ENCODE measurements at regions not wholly inside any gene's neighbourhood (a gene's known extent, or its start where the extent isn't known, plus 50 kb on each side); places are given as distances from the start of the nearest gene placed in this dataset.

- H3K27ac Mint-ChIP-seq = no peak overlapping the region
- no peak for TF ChIP-seq CTCF (IDR thresholded peaks at IDR 0.05; ENCODE audit: unreplicated experiment)
- no peaks in the 10 kb centered on the region for H3K36me3 Mint-ChIP-seq
- no peak overlapping the region for H3K4me3 Mint-ChIP-seq
- peaks cover 4% of the 10 kb centered on the region for H3K9me3 Mint-ChIP-seq
- H3K27me3 Mint-ChIP-seq (ENCODE audit: low read depth) = peaks cover 15% of the 10 kb centered on the region
- peaks cover 17% of the 10 kb centered on the region for H3K4me1 Mint-ChIP-seq
- no peak for DNase-seq (ENCODE audit: low spot score in 2 of 2, unreplicated experiment in 2 of 2)
These were observed 324.6 kb upstream of the CDH5 start for GRCh38 chr16:66041907-66042306.

- H3K27me3 Mint-ChIP-seq (ENCODE audit: low read depth) = peaks cover 15% of the 10 kb centered on the region
These were observed 326.7 kb upstream of the CDH5 start for GRCh38 chr16:66039793-66040192.

GRCh38 chr16:66036793-66037715 lies 329.4 kb upstream of the CDH5 start:
- Mint-ChIP-seq H3K27me3 (ENCODE audit: low read depth) (peaks cover 9% of the 10 kb centered on the region), H3K4me3 (no peak overlapping the region), H3K27ac (no peak overlapping the region), H3K36me3 (no peaks in the 10 kb centered on the region), H3K9me3 (peaks cover 4% of the 10 kb centered on the region), H3K4me1 (peaks cover 10% of the 10 kb centered on the region)
- TF ChIP-seq CTCF (IDR thresholded peaks at IDR 0.05; ENCODE audit: unreplicated experiment) = no peak
- DNase-seq (ENCODE audit: low spot score in 2 of 2, unreplicated experiment in 2 of 2) = no peak

More at GRCh38 chr16:66039793-66040192, 326.7 kb upstream of the CDH5 start:
- TF ChIP-seq CTCF (IDR thresholded peaks at IDR 0.05; ENCODE audit: unreplicated experiment) = no peak
- Mint-ChIP-seq H3K36me3 (no peaks in the 10 kb centered on the region), H3K4me1 (peaks cover 23% of the 10 kb centered on the region), H3K27ac (no peak overlapping the region), H3K4me3 (no peak overlapping the region), H3K9me3 (no peaks in the 10 kb centered on the region)
- no peak for DNase-seq (ENCODE audit: low spot score in 2 of 2, unreplicated experiment in 2 of 2)

GRCh38 chr16:66036184-66036583 lies 330.3 kb upstream of the CDH5 start:
- Mint-ChIP-seq H3K36me3 (no peaks in the 10 kb centered on the region), H3K4me3 (no peak overlapping the region), H3K27ac (no peak overlapping the region), H3K27me3 (ENCODE audit: low read depth) (peaks cover 6% of the 10 kb centered on the region), H3K4me1 (peaks cover 10% of the 10 kb centered on the region), H3K9me3 (peaks cover 4% of the 10 kb centered on the region)
- DNase-seq (ENCODE audit: low spot score in 2 of 2, unreplicated experiment in 2 of 2) = no peak
- TF ChIP-seq CTCF (IDR thresholded peaks at IDR 0.05; ENCODE audit: unreplicated experiment) = no peak

GRCh38 chr16:66035096-66035495 lies 331.4 kb upstream of the CDH5 start:
- H3K27me3 Mint-ChIP-seq (ENCODE audit: low read depth) = peaks cover 3% of the 10 kb centered on the region
- peaks cover 4% of the 10 kb centered on the region for H3K9me3 Mint-ChIP-seq
- H3K4me1 Mint-ChIP-seq = peaks cover 10% of the 10 kb centered on the region
- no peak overlapping the region for H3K27ac Mint-ChIP-seq
- no peak for TF ChIP-seq CTCF (IDR thresholded peaks at IDR 0.05; ENCODE audit: unreplicated experiment)
- no peak for DNase-seq (ENCODE audit: low spot score in 2 of 2, unreplicated experiment in 2 of 2)
- no peak overlapping the region for H3K4me3 Mint-ChIP-seq
- no peaks in the 10 kb centered on the region for H3K36me3 Mint-ChIP-seq

Data from mesothelial cell of epicardium (in vitro differentiated cells).